Esophagus squamous epithelium (tissue), 4 donors: ENCODE measurements at regions not wholly inside any gene's neighbourhood (a gene's known extent, or its start where the extent isn't known, plus 50 kb on each side); places are given as distances from the start of the nearest gene placed in this dataset.

Experiments
- CTCF ChIP-seq, 6 experiments: fragments of 450-650 bp in 4 of 6; fragments of 200-600 bp in 2 of 6; sonication (generic) in 2 of 6; IDR thresholded peaks; one replicate each; pipeline ENCODE4 v1.5.1; 2016 to 2019; ENCODE audit warnings: antibody characterized with exemption in 6 of 6, mild to moderate bottlenecking in 4 of 6, moderate library complexity in 4 of 6
- POLR2A ChIP-seq, 4 donors: fragments of 450-650 bp; IDR thresholded peaks; one replicate each; pipeline ENCODE4 v1.6.1; 2017; ENCODE audit warnings: antibody characterized with exemption in 4 of 4, mild to moderate bottlenecking in 4 of 4, moderate library complexity in 3 of 4

DNA sequence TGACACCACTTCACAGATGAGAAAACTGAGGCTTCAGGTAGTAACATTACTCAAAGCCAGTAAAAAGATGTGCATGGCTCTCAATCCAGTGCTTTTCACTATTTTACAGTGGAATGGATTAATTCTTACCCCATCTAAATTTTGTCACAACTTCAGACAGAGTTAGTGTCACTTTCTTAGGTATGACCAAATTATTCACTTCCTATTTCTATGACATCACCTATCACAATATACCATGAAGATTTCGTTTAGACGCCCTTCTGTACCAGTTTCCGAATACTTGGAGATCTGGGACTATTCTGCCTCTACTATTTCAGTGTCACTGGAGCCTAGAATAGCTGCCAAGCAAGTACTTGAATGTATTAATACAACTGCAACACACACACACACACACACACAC, 437.5 kb downstream of the KLF12 start:
- TF ChIP-seq CTCF (IDR thresholded peaks at IDR 0.05) (no peak), POLR2A (IDR thresholded peaks at IDR 0.05) (no peak)
